HepG2 (cell line): ENCODE measurements at regions not wholly inside any gene's neighbourhood (a gene's known extent, or its start where the extent isn't known, plus 50 kb on each side); places are given as distances from the start of the nearest gene placed in this dataset.

ENCODE experiments used
- BHLHE40 ChIP-seq: IDR thresholded peaks from 2 replicates; pipeline ENCODE4 v1.6.1; 2011; ENCODE audit warnings: low read length, improper control_type of control experiment
- GTF2F1 ChIP-seq: fragments of 150-350 bp; IDR thresholded peaks from 2 replicates; pipeline ENCODE4 v1.6.1; 2014; ENCODE audit warnings: low read length
- HDAC2 ChIP-seq: sonication (generic); formaldehyde crosslinking; IDR thresholded peaks from 2 replicates; pipeline ENCODE4 v1.4.0; 2020; ENCODE audit warnings: missing genetic modification reagents
- NFKB2 ChIP-seq: sonication (generic); formaldehyde crosslinking; IDR thresholded peaks from 2 replicates; pipeline ENCODE4 v1.4.0; 2020; ENCODE audit warnings: missing genetic modification reagents, borderline replicate concordance
- PHF8 ChIP-seq: sonication (generic); formaldehyde crosslinking; IDR thresholded peaks from 2 replicates; pipeline ENCODE4 v1.5.0; 2020; ENCODE audit warnings: missing genetic modification reagents
- POLR2A ChIP-seq, 2 experiments: IDR thresholded peaks; 2 replicates each; pipeline ENCODE4 v1.6.1; 2011; ENCODE audit warnings: low read depth in 2 of 2, low read length in 2 of 2, mild to moderate bottlenecking in 1 of 2, moderate library complexity in 1 of 2; ENCODE audit not compliant: insufficient read depth in 1 of 2
- PTBP1 ChIP-seq: fragments of 200-400 bp; formaldehyde crosslinking; IDR thresholded peaks from 2 replicates; pipeline ENCODE4 v1.6.1; 2018; ENCODE audit warnings: low read length, low read depth; ENCODE audit not compliant: poor library complexity, severe bottlenecking
- RNF2 ChIP-seq: fragments of 450-650 bp; conservative IDR thresholded peaks from 2 replicates; pipeline ENCODE4 v1.6.1; 2016; ENCODE audit warnings: low read depth
- TAF1 ChIP-seq: sonication (generic); formaldehyde crosslinking; IDR thresholded peaks from 2 replicates; pipeline ENCODE4 v1.4.0; 2020; ENCODE audit warnings: missing genetic modification reagents
- TARDBP ChIP-seq: sonication (generic); formaldehyde crosslinking; IDR thresholded peaks from 2 replicates; pipeline ENCODE4 v1.8.0; 2022; ENCODE audit warnings: mild to moderate bottlenecking, missing genetic modification reagents
- ZFP37 ChIP-seq: sonication (generic); formaldehyde crosslinking; IDR thresholded peaks from 2 replicates; pipeline ENCODE4 v1.4.0; 2020; ENCODE audit warnings: missing genetic modification reagents, borderline replicate concordance
- ZNF549 ChIP-seq: sonication (generic); formaldehyde crosslinking; IDR thresholded peaks from 2 replicates; pipeline ENCODE4 v1.5.0; 2020; ENCODE audit warnings: missing genetic modification reagents
- ZNF766 ChIP-seq: sonication (generic); formaldehyde crosslinking; IDR thresholded peaks from 2 replicates; pipeline ENCODE4 v1.5.0; 2020; ENCODE audit warnings: missing genetic modification reagents, borderline replicate concordance
- TF ChIP-seq, protein P1 (sequence below), 2 experiments: sonication (generic) in 1 of 2; formaldehyde crosslinking in 1 of 2; IDR thresholded peaks; 2 replicates each; pipeline versions ENCODE4 v1.4.0 to v1.6.1; 2018 to 2020; ENCODE audit warnings: missing genetic modification reagents in 2 of 2, borderline replicate concordance in 1 of 2, low read depth in 1 of 2, mild to moderate bottlenecking in 1 of 2, missing biosample characterization in 1 of 2

DNA sequence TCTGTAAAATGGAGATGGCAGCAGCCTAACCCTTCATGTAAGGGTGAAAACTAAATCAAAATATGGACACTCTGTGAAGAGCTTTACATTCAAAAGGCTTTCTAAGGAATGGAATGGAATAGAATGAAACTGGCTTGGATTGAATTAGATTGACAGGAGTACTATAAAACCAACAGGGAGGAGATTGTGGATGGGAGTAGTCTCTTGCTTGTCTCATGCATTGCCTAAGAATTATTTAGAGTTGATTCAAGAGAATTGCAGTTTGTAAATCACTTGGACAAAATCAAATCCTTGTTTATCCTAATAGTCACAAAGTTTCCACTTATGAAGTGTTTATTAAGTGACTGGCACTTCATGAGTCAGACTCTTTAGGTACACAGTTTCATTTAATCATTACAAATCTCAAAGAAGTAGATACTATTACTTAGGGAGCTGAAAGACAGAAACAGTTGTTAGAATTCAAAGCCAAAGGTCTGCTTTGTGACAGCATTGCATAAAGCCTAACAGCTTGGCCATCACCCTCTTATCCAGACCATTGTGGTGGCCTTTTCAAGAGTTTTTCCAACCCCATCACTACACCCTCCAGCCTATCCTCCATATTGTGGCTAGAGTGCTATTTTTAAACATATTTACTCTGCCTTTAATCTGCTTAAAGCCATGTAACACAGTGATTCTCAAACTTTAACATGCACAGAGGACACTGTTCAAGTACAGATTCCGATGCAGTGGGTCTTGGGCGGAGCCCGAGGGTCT lies 91.9 kb upstream of the GHITM start:
- no peak for TF ChIP-seq BHLHE40
- no peak for TF ChIP-seq PHF8 (CRISPR knock-in tag)
- no peak for TF ChIP-seq PTBP1
- no peak for TF ChIP-seq TAF1 (CRISPR knock-in tag)
- TF ChIP-seq, protein P1, sequence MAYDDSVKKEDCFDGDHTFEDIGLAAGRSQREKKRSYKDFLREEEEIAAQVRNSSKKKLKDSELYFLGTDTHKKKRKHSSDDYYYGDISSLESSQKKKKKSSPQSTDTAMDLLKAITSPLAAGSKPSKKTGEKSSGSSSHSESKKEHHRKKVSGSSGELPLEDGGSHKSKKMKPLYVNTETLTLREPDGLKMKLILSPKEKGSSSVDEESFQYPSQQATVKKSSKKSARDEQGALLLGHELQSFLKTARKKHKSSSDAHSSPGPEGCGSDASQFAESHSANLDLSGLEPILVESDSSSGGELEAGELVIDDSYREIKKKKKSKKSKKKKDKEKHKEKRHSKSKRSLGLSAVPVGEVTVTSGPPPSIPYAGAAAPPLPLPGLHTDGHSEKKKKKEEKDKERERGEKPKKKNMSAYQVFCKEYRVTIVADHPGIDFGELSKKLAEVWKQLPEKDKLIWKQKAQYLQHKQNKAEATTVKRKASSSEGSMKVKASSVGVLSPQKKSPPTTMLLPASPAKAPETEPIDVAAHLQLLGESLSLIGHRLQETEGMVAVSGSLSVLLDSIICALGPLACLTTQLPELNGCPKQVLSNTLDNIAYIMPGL (CRISPR knock-in tag; IDR thresholded peaks at IDR 0.05; ENCODE audit: borderline replicate concordance in 1 of 2, low read depth in 1 of 2), result no peak
- no peak for TF ChIP-seq POLR2A (IDR thresholded peaks at IDR 0.05; ENCODE audit: insufficient read depth in 1 of 2, low read depth in 2 of 2, low read length in 2 of 2)
- TF ChIP-seq TARDBP (CRISPR knock-in tag), result no peak
- no peak for TF ChIP-seq ZNF766 (CRISPR knock-in tag)
- no peak for TF ChIP-seq HDAC2
- no peak for TF ChIP-seq RNF2
- no peak for TF ChIP-seq ZFP37 (CRISPR knock-in tag)
- TF ChIP-seq NFKB2 (CRISPR knock-in tag), result no peak
- no peak for TF ChIP-seq ZNF549 (CRISPR knock-in tag)
- no peak for TF ChIP-seq GTF2F1
